ENCODE measurements at regions not wholly inside any gene's neighbourhood (a gene's known extent, or its start where the extent isn't known, plus 50 kb on each side); places are given as distances from the start of the nearest gene placed in this dataset.

- TF ChIP-seq CTCF (IDR thresholded peaks at IDR 0.05) (no peak), POLR2A (IDR thresholded peaks at IDR 0.05) (no peak)
These were observed 106.7 kb downstream of the ACKR3 start for GRCh38 chr2:236676136-236676873.

Data from ovary (tissue), 3 donors.